Mammary epithelial cell (primary cell): ENCODE measurements at regions not wholly inside any gene's neighbourhood (a gene's known extent, or its start where the extent isn't known, plus 50 kb on each side); places are given as distances from the start of the nearest gene placed in this dataset.

Source experiments
- CTCF ChIP-seq, 2 donors: IDR thresholded peaks in 1 of 2; conservative IDR thresholded peaks in 1 of 2; 2 replicates each; pipeline ENCODE4 v1.5.1; 2011 to 2012; ENCODE audit warnings: inconsistent platforms in 2 of 2, low read length in 2 of 2, mild to moderate bottlenecking in 2 of 2, control low read depth in 1 of 2, low read depth in 1 of 2; ENCODE audit not compliant: insufficient read depth in 1 of 2; ENCODE audit errors: extremely low read depth in 1 of 2
- EZH2 ChIP-seq: IDR thresholded peaks from 2 replicates; pipeline ENCODE4 v1.6.1; 2012; ENCODE audit warnings: low read length, inconsistent platforms, borderline replicate concordance

GRCh38 chr5:167561796-167562195 is 729.6 kb upstream of the WWC1 start:
- TF ChIP-seq CTCF (conservative IDR thresholded peaks at IDR 0.05 in 1 of 2, IDR thresholded peaks at IDR 0.05 in 1 of 2; ENCODE audit: extremely low read depth in 1 of 2, insufficient read depth in 1 of 2, low read depth in 1 of 2, low read length in 2 of 2) (no peak), EZH2 (no peak)
